Endodermal cell (in vitro differentiated cells): ENCODE measurements at regions not wholly inside any gene's neighbourhood (a gene's known extent, or its start where the extent isn't known, plus 50 kb on each side); places are given as distances from the start of the nearest gene placed in this dataset.

ENCODE experiments used
- DNase-seq: peaks from one replicate; pipeline ENCODE4 v3.0.0-alpha.2; 2017
- H3K27ac ChIP-seq: 2 replicates; pipeline ENCODE4 v1.5.1; 2013; ENCODE audit warnings: mild to moderate bottlenecking, low read depth, low read length, moderate library complexity
- H3K27me3 ChIP-seq: 2 replicates; pipeline ENCODE4 v1.6.1; 2013; ENCODE audit warnings: mild to moderate bottlenecking, low read length, moderate library complexity; ENCODE audit not compliant: insufficient read depth, control insufficient read depth, poor library complexity, severe bottlenecking
- H3K36me3 ChIP-seq: 2 replicates; pipeline ENCODE4 v1.7.0; 2013; ENCODE audit warnings: mild to moderate bottlenecking, low read length, moderate library complexity; ENCODE audit not compliant: control insufficient read depth, insufficient read depth
- H3K4me1 ChIP-seq: one replicate; pipeline ENCODE4 v1.7.0; 2013; ENCODE audit warnings: low read length; ENCODE audit not compliant: control insufficient read depth, insufficient read depth
- H3K4me3 ChIP-seq: 2 replicates; pipeline ENCODE4 v1.5.1; 2013; ENCODE audit warnings: mild to moderate bottlenecking, low read length, moderate library complexity
- H3K9ac ChIP-seq: 2 replicates; pipeline ENCODE4 v1.6.1; 2013; ENCODE audit warnings: mild to moderate bottlenecking, low read length, moderate library complexity; ENCODE audit not compliant: poor library complexity, severe bottlenecking; ENCODE audit errors: extremely low read depth
- H3K9me3 ChIP-seq: 2 replicates; pipeline ENCODE4 v1.6.1; 2013; ENCODE audit warnings: mild to moderate bottlenecking, low read length, moderate library complexity; ENCODE audit not compliant: control insufficient read depth
- H3K27ac Mint-ChIP-seq: 2 replicates; pipeline ENCODE4 v1.8.0; 2020; ENCODE audit warnings: mixed read lengths
- H3K27me3 Mint-ChIP-seq: 2 replicates; pipeline ENCODE4 v1.8.0; 2021; ENCODE audit warnings: mild to moderate bottlenecking, mixed read lengths; ENCODE audit not compliant: insufficient read depth
- H3K36me3 Mint-ChIP-seq: 2 replicates; pipeline ENCODE4 v1.8.0; 2020; ENCODE audit warnings: low read depth, mixed read lengths
- H3K4me1 Mint-ChIP-seq: 2 replicates; pipeline ENCODE4 v1.8.0; 2020; ENCODE audit warnings: mixed read lengths
- H3K4me3 Mint-ChIP-seq: 2 replicates; pipeline ENCODE4 v1.8.0; 2020; ENCODE audit warnings: mild to moderate bottlenecking, moderate library complexity, mixed read lengths
- H3K9me3 Mint-ChIP-seq: 2 replicates; pipeline ENCODE4 v1.8.0; 2020; ENCODE audit warnings: mild to moderate bottlenecking, mixed read lengths
- WGBS, 2 experiments: methylation state at CpG; one replicate each; pipeline versions ENCODE4 v1.1.5 to v1.1.7; 2013; ENCODE audit warnings: missing lambda C conversion rate in 2 of 2, mixed read lengths in 1 of 2; ENCODE audit not compliant: insufficient coverage in 1 of 2, insufficient read length in 1 of 2; 5-methylcytosine and 5-hydroxymethylcytosine counted together
- TF ChIP-seq, protein P1 (sequence below): fragments of 200-600 bp; sonication (generic); conservative IDR thresholded peaks from 2 replicates; pipeline ENCODE4 v1.5.0; 2021; ENCODE audit warnings: antibody characterized with exemption, mild to moderate bottlenecking

DNA sequence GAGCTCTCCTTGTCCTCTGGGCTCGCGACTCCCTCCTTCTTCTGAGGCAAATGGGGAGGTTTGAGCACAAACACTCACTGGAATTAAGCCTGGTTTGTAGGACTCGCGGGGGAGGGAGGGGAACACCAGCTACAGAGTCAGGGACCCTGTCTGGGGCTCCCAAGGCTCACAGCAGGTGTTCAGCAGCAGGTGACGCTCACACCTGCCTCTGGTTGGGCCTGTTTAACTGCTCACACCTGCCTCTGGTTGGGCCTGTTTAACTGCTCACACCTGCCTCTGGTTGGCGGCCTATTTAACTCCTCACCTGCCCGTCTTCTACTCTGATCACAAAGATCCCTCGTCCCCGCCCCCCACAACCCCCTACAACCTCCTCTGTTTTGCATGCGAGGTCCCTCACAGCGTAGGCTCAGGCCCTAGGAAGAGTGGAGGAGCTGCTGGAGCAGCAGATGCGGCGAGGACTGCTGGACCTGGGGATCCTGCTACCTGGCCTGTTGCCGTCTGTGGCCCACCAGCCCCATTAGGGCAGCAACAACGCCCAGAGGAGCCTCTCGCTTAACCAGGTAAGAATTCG lies 181.9 kb downstream of the ERMARD start:
- H3K27me3 Mint-ChIP-seq: peaks cover 4% of the 10 kb centered on the region
- Histone ChIP-seq H3K4me1 (no peaks in the 10 kb centered on the region), H3K4me3 (no peak overlapping the region), H3K9me3 (no peaks in the 10 kb centered on the region), H3K27ac (no peak overlapping the region), H3K27me3 (no peaks in the 10 kb centered on the region), H3K9ac (no peak overlapping the region), H3K36me3 (no peaks in the 10 kb centered on the region)
- peaks cover 6% of the 10 kb centered on the region for H3K4me1 Mint-ChIP-seq
- 81 to 83% methylated on average over 3 to 17 of the region's 17 CpGs for WGBS, 2 experiments
- TF ChIP-seq, protein P1, sequence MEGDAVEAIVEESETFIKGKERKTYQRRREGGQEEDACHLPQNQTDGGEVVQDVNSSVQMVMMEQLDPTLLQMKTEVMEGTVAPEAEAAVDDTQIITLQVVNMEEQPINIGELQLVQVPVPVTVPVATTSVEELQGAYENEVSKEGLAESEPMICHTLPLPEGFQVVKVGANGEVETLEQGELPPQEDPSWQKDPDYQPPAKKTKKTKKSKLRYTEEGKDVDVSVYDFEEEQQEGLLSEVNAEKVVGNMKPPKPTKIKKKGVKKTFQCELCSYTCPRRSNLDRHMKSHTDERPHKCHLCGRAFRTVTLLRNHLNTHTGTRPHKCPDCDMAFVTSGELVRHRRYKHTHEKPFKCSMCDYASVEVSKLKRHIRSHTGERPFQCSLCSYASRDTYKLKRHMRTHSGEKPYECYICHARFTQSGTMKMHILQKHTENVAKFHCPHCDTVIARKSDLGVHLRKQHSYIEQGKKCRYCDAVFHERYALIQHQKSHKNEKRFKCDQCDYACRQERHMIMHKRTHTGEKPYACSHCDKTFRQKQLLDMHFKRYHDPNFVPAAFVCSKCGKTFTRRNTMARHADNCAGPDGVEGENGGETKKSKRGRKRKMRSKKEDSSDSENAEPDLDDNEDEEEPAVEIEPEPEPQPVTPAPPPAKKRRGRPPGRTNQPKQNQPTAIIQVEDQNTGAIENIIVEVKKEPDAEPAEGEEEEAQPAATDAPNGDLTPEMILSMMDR: no peak
- no peak overlapping the region for H3K4me3 Mint-ChIP-seq
- H3K27ac Mint-ChIP-seq: no peak overlapping the region
- H3K36me3 Mint-ChIP-seq: no peaks in the 10 kb centered on the region
- no peaks in the 10 kb centered on the region for H3K9me3 Mint-ChIP-seq
- DNase-seq: peak; percentile 62

DNA sequence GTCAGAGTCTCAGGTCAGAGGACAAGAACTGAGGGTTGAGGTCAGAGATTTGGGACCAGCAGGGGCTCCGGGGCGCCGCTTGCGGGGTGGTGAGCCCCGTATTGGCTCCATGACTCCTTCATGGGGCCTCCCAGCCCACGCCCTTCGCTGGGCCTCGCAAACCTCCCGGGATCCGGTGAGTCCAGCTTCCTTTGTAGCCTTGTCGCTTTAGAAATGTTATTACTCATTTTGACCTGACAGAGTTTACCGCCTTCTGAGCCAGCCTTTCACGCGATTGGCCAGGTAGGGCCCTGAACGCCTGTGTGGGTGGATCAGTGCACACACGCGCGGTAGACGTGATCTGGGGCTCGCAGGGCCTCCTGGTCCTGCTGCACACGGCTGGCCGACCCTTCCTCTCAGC lies 181.1 kb downstream of the ERMARD start:
- Mint-ChIP-seq H3K4me3 (no peak overlapping the region), H3K36me3 (no peaks in the 10 kb centered on the region), H3K27ac (no peak overlapping the region), H3K27me3 (no peaks in the 10 kb centered on the region), H3K4me1 (peaks cover 2% of the 10 kb centered on the region), H3K9me3 (no peaks in the 10 kb centered on the region)
- no peak overlapping the region for H3K9ac ChIP-seq
- TF ChIP-seq, protein P1: no peak
- no peaks in the 10 kb centered on the region for H3K4me1 ChIP-seq
- DNase-seq: no peak
- no peak overlapping the region for H3K27ac ChIP-seq
- no peaks in the 10 kb centered on the region for H3K36me3 ChIP-seq
- no peaks in the 10 kb centered on the region for H3K9me3 ChIP-seq
- H3K4me3 ChIP-seq: no peak overlapping the region
- 83 to 91% methylated on average over 14 to 22 of the region's 22 CpGs for WGBS, 2 experiments
- H3K27me3 ChIP-seq: no peaks in the 10 kb centered on the region

DNA sequence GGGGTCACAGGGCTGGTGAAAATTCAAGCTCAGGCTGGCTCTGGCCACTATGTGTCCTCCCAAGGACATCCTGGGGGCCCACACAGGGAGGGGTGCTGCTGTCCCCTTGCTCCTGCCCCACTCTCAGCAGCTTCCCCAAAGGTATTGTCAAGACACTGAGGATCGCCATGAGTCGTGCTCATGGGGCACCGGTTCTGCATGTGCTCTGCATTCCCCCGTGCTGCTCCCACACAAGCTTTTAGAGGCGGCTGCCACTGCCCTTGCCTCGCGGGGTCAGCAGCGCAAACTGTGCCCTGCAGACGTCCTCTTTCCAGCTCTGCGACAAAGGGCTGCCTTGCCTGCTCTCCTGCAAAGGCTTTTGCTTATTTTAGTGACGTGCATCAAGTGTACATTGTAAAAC lies 179.8 kb downstream of the ERMARD start:
- TF ChIP-seq, protein P1: no peak
- Histone ChIP-seq H3K4me3 (no peak overlapping the region), H3K9me3 (no peaks in the 10 kb centered on the region), H3K4me1 (no peaks in the 10 kb centered on the region), H3K27me3 (no peaks in the 10 kb centered on the region), H3K9ac (no peak overlapping the region), H3K27ac (no peak overlapping the region), H3K36me3 (no peaks in the 10 kb centered on the region)
- H3K4me1 Mint-ChIP-seq: peaks cover 2% of the 10 kb centered on the region
- WGBS, 2 experiments: 78 to 81% methylated on average over 10 to 11 of the region's 11 CpGs
- no peaks in the 10 kb centered on the region for H3K27me3 Mint-ChIP-seq
- H3K36me3 Mint-ChIP-seq: no peaks in the 10 kb centered on the region
- no peak overlapping the region for H3K4me3 Mint-ChIP-seq
- DNase-seq: no peak
- H3K9me3 Mint-ChIP-seq: no peaks in the 10 kb centered on the region
- no peak overlapping the region for H3K27ac Mint-ChIP-seq
